Neural progenitor cell (in vitro differentiated cells): ENCODE measurements at regions not wholly inside any gene's neighbourhood (a gene's known extent, or its start where the extent isn't known, plus 50 kb on each side); places are given as distances from the start of the nearest gene placed in this dataset.

Experiments
- CTCF ChIP-seq: fragments of 200-600 bp; sonication (generic); IDR thresholded peaks from 2 replicates; pipeline ENCODE4 v1.5.1; 2017; ENCODE audit warnings: antibody characterized with exemption, mild to moderate bottlenecking
- EZH2 ChIP-seq: fragments of 200-600 bp; sonication (generic); IDR thresholded peaks from 2 replicates; pipeline ENCODE4 v1.6.1; 2017; ENCODE audit warnings: antibody characterized with exemption, mild to moderate bottlenecking, moderate library complexity
- EZH2phosphoT487 ChIP-seq: fragments of 200-600 bp; sonication (generic); IDR thresholded peaks from 2 replicates; pipeline ENCODE4 v1.6.1; 2017; ENCODE audit warnings: antibody characterized with exemption

- TF ChIP-seq CTCF (no peak), EZH2 (no peak), EZH2phosphoT487 (no peak)
Observed at GRCh38 chr14:56723418-56723817, 86.9 kb downstream of the OTX2 start.
